ENCODE measurements at regions not wholly inside any gene's neighbourhood (a gene's known extent, or its start where the extent isn't known, plus 50 kb on each side); places are given as distances from the start of the nearest gene placed in this dataset.
"Not testable (repeated sequence)": the region's sequence is repeated elsewhere in the genome, so short reads cannot be mapped to it uniquely, and the experiment has no call there.

GRCh38 chr5:89168766-89169165 lies 285.8 kb upstream of the MEF2C start:
- DNase-seq (ENCODE audit: low spot score), result no peak

- DNase-seq (ENCODE audit: low spot score), result not testable (repeated sequence)
Measured at GRCh38 chr5:89164703-89165102, 281.7 kb upstream of the MEF2C start.

GRCh38 chr5:89156226-89156625 lies 273.2 kb upstream of the MEF2C start:
- DNase-seq (ENCODE audit: low spot score), result no peak

- no peak for DNase-seq (ENCODE audit: low spot score)
Measured at GRCh38 chr5:89147031-89147430, 264.0 kb upstream of the MEF2C start.

- DNase-seq (ENCODE audit: low spot score), result no peak
Measured at GRCh38 chr5:89137148-89137547, 254.2 kb upstream of the MEF2C start.

- DNase-seq (ENCODE audit: low spot score), result no peak
Measured at GRCh38 chr5:89133975-89134374, 251.0 kb upstream of the MEF2C start.

- DNase-seq (ENCODE audit: low spot score), result no peak
Measured at GRCh38 chr5:89133129-89133528, 250.1 kb upstream of the MEF2C start.

GRCh38 chr5:89130851-89131250 lies 247.9 kb upstream of the MEF2C start:
- no peak for DNase-seq (ENCODE audit: low spot score)

- DNase-seq (ENCODE audit: low spot score), result no peak
Measured at GRCh38 chr5:89129941-89130340, 247.0 kb upstream of the MEF2C start.

GRCh38 chr5:89128906-89129625 lies 246.1 kb upstream of the MEF2C start:
- DNase-seq (ENCODE audit: low spot score), result no peak

GRCh38 chr5:89128092-89128491 lies 245.1 kb upstream of the MEF2C start:
- DNase-seq (ENCODE audit: low spot score), result no peak

- no peak for DNase-seq (ENCODE audit: low spot score)
Measured at GRCh38 chr5:89127191-89127590, 244.2 kb upstream of the MEF2C start.

GRCh38 chr5:89125372-89125771 lies 242.4 kb upstream of the MEF2C start:
- DNase-seq (ENCODE audit: low spot score), result no peak

- no peak for DNase-seq (ENCODE audit: low spot score)
Measured at GRCh38 chr5:89123581-89123980, 240.6 kb upstream of the MEF2C start.

GRCh38 chr5:89120719-89121118 lies 237.7 kb upstream of the MEF2C start:
- DNase-seq (ENCODE audit: low spot score), result no peak

GRCh38 chr5:89117124-89117644 lies 234.2 kb upstream of the MEF2C start:
- no peak for DNase-seq (ENCODE audit: low spot score)

- DNase-seq (ENCODE audit: low spot score), result no peak
Measured at GRCh38 chr5:89110916-89111646, 228.1 kb upstream of the MEF2C start.

- no peak for DNase-seq (ENCODE audit: low spot score)
Measured at GRCh38 chr5:89106480-89106879, 223.5 kb upstream of the MEF2C start.

- DNase-seq (ENCODE audit: low spot score), result no peak
Measured at GRCh38 chr5:89105836-89106235, 222.9 kb upstream of the MEF2C start.

- DNase-seq (ENCODE audit: low spot score), result no peak
Measured at GRCh38 chr5:89105171-89105695, 222.2 kb upstream of the MEF2C start.

GRCh38 chr5:89098199-89098756 lies 215.3 kb upstream of the MEF2C start:
- DNase-seq (ENCODE audit: low spot score), result no peak

GRCh38 chr5:89097103-89097502 lies 214.1 kb upstream of the MEF2C start:
- no peak for DNase-seq (ENCODE audit: low spot score)

Data from mesenteric fat pad (tissue), 1 donor.